Neural crest cell (in vitro differentiated cells): ENCODE measurements at regions not wholly inside any gene's neighbourhood (a gene's known extent, or its start where the extent isn't known, plus 50 kb on each side); places are given as distances from the start of the nearest gene placed in this dataset.
"Not testable (repeated sequence)": the region's sequence is repeated elsewhere in the genome, so short reads cannot be mapped to it uniquely, and the experiment has no call there.

Experiments
- DNase-seq: peaks from one replicate; pipeline ENCODE4 v3.0.0; 2021; ENCODE audit warnings: low read depth, mixed read lengths, low spot score
- H3K27ac Mint-ChIP-seq: one replicate; pipeline ENCODE4 v1.8.0; 2021; ENCODE audit warnings: mild to moderate bottlenecking, mixed read lengths; ENCODE audit not compliant: unreplicated experiment
- H3K27me3 Mint-ChIP-seq: 2 replicates; pipeline ENCODE4 v1.8.0; 2021; ENCODE audit warnings: low read depth, mild to moderate bottlenecking, mixed read lengths
- H3K36me3 Mint-ChIP-seq: 2 replicates; pipeline ENCODE4 v1.8.0; 2021; ENCODE audit warnings: low read depth, mild to moderate bottlenecking, mixed read lengths
- H3K4me1 Mint-ChIP-seq: 2 replicates; pipeline ENCODE4 v1.8.0; 2021; ENCODE audit warnings: mixed read lengths
- H3K4me3 Mint-ChIP-seq: one replicate; pipeline ENCODE4 v1.8.0; 2021; ENCODE audit warnings: mild to moderate bottlenecking, mixed read lengths
- H3K9me3 Mint-ChIP-seq: 2 replicates; pipeline ENCODE4 v1.8.0; 2021; ENCODE audit warnings: mixed read lengths
- CTCF ChIP-seq: fragments of 200-600 bp; sonication (generic); conservative IDR thresholded peaks from 2 replicates; pipeline ENCODE4 v1.5.0; 2021; ENCODE audit warnings: antibody characterized with exemption, mild to moderate bottlenecking

GRCh38 chr2:84170979-84171378, 288.1 kb downstream of the SUCLG1 start:
- H3K27me3 Mint-ChIP-seq, result no peaks in the 10 kb centered on the region
- H3K4me3 Mint-ChIP-seq, result no peak overlapping the region
- no peak for DNase-seq
- H3K27ac Mint-ChIP-seq, result no peak overlapping the region
- no peaks in the 10 kb centered on the region for H3K36me3 Mint-ChIP-seq
- TF ChIP-seq CTCF, result no peak
- H3K9me3 Mint-ChIP-seq, result peaks cover 6% of the 10 kb centered on the region
- no peaks in the 10 kb centered on the region for H3K4me1 Mint-ChIP-seq

GRCh38 chr2:84169871-84170270, 289.2 kb downstream of the SUCLG1 start:
- Mint-ChIP-seq H3K4me1 (no peaks in the 10 kb centered on the region), H3K27me3 (no peaks in the 10 kb centered on the region), H3K27ac (no peak overlapping the region), H3K9me3 (peaks cover 6% of the 10 kb centered on the region), H3K4me3 (no peak overlapping the region), H3K36me3 (no peaks in the 10 kb centered on the region)
- TF ChIP-seq CTCF, result no peak
- DNase-seq, result no peak

- not testable (repeated sequence) for H3K27me3 Mint-ChIP-seq, H3K9me3 Mint-ChIP-seq, H3K27ac Mint-ChIP-seq, H3K36me3 Mint-ChIP-seq, DNase-seq, H3K4me3 Mint-ChIP-seq, H3K4me1 Mint-ChIP-seq
These were observed 290.5 kb downstream of the SUCLG1 start for GRCh38 chr2:84168552-84168951.

GRCh38 chr2:84165256-84165655, 293.8 kb downstream of the SUCLG1 start:
- H3K9me3 Mint-ChIP-seq, result peaks cover 6% of the 10 kb centered on the region
- no peaks in the 10 kb centered on the region for H3K4me1 Mint-ChIP-seq
- no peak overlapping the region for H3K27ac Mint-ChIP-seq
- H3K4me3 Mint-ChIP-seq, result no peak overlapping the region
- no peak for DNase-seq
- H3K36me3 Mint-ChIP-seq, result no peaks in the 10 kb centered on the region
- no peak for TF ChIP-seq CTCF
- H3K27me3 Mint-ChIP-seq, result peaks cover 2% of the 10 kb centered on the region

- TF ChIP-seq CTCF, result no peak
- Mint-ChIP-seq H3K9me3 (peaks cover 5% of the 10 kb centered on the region), H3K4me3 (no peak overlapping the region), H3K27ac (no peak overlapping the region), H3K36me3 (no peaks in the 10 kb centered on the region), H3K27me3 (peaks cover 2% of the 10 kb centered on the region), H3K4me1 (no peaks in the 10 kb centered on the region)
- DNase-seq, result no peak
These were observed 298.6 kb downstream of the SUCLG1 start for GRCh38 chr2:84160453-84160852.

GRCh38 chr2:84158605-84159004, 300.5 kb downstream of the SUCLG1 start:
- Mint-ChIP-seq H3K36me3 (no peaks in the 10 kb centered on the region), H3K4me3 (no peak overlapping the region), H3K27ac (no peak overlapping the region), H3K27me3 (peaks cover 2% of the 10 kb centered on the region), H3K4me1 (no peaks in the 10 kb centered on the region), H3K9me3 (peaks cover 5% of the 10 kb centered on the region)
- no peak for DNase-seq
- no peak for TF ChIP-seq CTCF
